HL-60 (cell line): ENCODE measurements at regions not wholly inside any gene's neighbourhood (a gene's known extent, or its start where the extent isn't known, plus 50 kb on each side); places are given as distances from the start of the nearest gene placed in this dataset.

Experiments used
- DNase-seq, 2 experiments: peaks; one replicate each; pipeline ENCODE4 v3.0.0-alpha.2; 2010 to 2020; ENCODE audit warnings: low read depth in 1 of 2, low spot score in 1 of 2
- H3K27ac ChIP-seq: fragments of 250-450 bp; sonication (Bioruptor Pico); replicated peaks from 2 replicates; pipeline ENCODE4 v1.5.1; 2020; ENCODE audit warnings: mild to moderate bottlenecking, moderate library complexity
- H3K27me3 ChIP-seq: fragments of 250-450 bp; sonication (Bioruptor Pico); 2 replicates; pipeline ENCODE4 v1.5.1; 2021; ENCODE audit warnings: mild to moderate bottlenecking, moderate library complexity; ENCODE audit not compliant: insufficient read depth, poor library complexity, severe bottlenecking
- H3K4me3 ChIP-seq: replicated peaks from 2 replicates; pipeline ENCODE4 v1.5.1; 2011; ENCODE audit warnings: mild to moderate bottlenecking, control low read depth, low read length; ENCODE audit not compliant: insufficient read depth
- CTCF ChIP-seq: IDR thresholded peaks from one replicate; pipeline ENCODE4 v1.5.1; 2011; ENCODE audit warnings: low read length, control low read depth, inconsistent platforms; ENCODE audit not compliant: insufficient read depth
- GABPA ChIP-seq: IDR thresholded peaks from 2 replicates; pipeline ENCODE4 v1.6.1; 2012; ENCODE audit warnings: low read depth
- POLR2AphosphoS5 ChIP-seq: IDR thresholded peaks from 2 replicates; pipeline ENCODE4 v1.6.1; 2012; ENCODE audit warnings: low read depth
- SPI1 ChIP-seq: IDR thresholded peaks from 2 replicates; pipeline ENCODE4 v1.6.1; 2012; ENCODE audit warnings: low read depth, mild to moderate bottlenecking, borderline replicate concordance
- TF ChIP-seq, protein P1 (sequence below): IDR thresholded peaks from 2 replicates; pipeline ENCODE4 v1.6.1; 2012; ENCODE audit warnings: low read depth; ENCODE audit not compliant: insufficient replicate concordance

DNA sequence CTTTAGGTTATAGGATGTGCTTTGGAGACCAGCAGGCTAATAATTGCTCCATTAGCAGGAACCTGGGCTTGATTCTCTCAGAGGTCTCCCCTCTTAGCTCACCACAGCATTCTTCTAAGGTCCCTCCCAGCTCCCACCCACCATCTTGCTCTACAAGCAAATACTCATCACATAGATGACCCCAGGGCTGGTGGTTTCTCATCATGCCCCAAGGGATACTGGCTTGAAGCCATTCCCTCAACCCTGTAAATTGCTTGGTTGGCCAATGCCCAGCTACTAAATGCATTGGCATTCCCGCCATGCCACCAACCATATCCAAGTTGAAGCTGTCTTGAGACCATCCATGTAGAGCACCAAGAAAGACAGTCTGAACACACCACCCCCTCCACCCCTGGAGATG lies 130.2 kb upstream of the NCAM1 start:
- DNase-seq, result no peak
- H3K27ac ChIP-seq, result no peak overlapping the region
- H3K27me3 ChIP-seq, result peaks cover 3% of the 10 kb centered on the region
- TF ChIP-seq GABPA, result no peak
- TF ChIP-seq CTCF, result no peak
- TF ChIP-seq, protein P1, sequence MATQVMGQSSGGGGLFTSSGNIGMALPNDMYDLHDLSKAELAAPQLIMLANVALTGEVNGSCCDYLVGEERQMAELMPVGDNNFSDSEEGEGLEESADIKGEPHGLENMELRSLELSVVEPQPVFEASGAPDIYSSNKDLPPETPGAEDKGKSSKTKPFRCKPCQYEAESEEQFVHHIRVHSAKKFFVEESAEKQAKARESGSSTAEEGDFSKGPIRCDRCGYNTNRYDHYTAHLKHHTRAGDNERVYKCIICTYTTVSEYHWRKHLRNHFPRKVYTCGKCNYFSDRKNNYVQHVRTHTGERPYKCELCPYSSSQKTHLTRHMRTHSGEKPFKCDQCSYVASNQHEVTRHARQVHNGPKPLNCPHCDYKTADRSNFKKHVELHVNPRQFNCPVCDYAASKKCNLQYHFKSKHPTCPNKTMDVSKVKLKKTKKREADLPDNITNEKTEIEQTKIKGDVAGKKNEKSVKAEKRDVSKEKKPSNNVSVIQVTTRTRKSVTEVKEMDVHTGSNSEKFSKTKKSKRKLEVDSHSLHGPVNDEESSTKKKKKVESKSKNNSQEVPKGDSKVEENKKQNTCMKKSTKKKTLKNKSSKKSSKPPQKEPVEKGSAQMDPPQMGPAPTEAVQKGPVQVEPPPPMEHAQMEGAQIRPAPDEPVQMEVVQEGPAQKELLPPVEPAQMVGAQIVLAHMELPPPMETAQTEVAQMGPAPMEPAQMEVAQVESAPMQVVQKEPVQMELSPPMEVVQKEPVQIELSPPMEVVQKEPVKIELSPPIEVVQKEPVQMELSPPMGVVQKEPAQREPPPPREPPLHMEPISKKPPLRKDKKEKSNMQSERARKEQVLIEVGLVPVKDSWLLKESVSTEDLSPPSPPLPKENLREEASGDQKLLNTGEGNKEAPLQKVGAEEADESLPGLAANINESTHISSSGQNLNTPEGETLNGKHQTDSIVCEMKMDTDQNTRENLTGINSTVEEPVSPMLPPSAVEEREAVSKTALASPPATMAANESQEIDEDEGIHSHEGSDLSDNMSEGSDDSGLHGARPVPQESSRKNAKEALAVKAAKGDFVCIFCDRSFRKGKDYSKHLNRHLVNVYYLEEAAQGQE, result no peak
- TF ChIP-seq SPI1, result no peak
- TF ChIP-seq POLR2AphosphoS5, result no peak
- H3K4me3 ChIP-seq, result no peak overlapping the region

DNA sequence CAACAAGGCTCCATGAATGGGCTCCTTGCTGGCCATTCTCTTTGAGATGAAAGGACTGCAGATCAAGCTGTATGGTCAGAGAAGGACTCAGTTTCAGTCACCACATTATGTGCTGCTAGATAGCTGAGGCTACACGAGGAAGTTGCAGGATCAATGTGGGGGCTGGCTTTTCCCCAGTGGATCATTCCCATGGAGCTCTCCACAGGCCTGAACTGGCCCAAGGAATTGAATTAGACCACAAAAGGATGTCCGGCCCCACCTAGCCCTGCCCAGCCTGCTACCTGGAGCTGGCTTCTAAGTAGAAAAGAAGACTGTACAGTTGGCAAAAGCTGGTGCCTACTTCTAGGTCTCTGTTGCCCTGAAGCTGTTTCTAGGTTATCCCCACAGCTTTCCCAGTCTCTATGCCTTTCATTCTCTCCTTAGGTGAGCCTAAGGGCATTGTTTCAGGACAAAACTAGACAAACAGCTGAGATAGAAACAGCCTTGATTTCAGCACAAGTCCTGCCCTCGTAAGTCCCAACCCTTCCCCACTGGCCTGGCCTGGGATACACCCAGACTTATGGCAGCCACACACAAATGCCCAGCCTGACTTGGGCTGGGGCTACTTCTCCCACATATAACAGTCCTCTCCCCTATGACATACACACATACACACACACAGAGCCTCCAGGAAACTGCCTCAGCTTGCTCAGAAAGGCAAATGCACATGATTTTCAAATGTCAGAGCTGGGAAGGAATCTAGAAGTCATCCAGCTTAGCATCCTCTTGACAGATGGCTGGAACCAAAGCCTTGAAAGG lies 129.1 kb upstream of the NCAM1 start:
- TF ChIP-seq SPI1 (no peak), GABPA (no peak), CTCF (no peak)
- H3K27ac ChIP-seq, result no peak overlapping the region
- H3K27me3 ChIP-seq, result peaks cover 3% of the 10 kb centered on the region
- no peak for DNase-seq
- no peak overlapping the region for H3K4me3 ChIP-seq

DNA sequence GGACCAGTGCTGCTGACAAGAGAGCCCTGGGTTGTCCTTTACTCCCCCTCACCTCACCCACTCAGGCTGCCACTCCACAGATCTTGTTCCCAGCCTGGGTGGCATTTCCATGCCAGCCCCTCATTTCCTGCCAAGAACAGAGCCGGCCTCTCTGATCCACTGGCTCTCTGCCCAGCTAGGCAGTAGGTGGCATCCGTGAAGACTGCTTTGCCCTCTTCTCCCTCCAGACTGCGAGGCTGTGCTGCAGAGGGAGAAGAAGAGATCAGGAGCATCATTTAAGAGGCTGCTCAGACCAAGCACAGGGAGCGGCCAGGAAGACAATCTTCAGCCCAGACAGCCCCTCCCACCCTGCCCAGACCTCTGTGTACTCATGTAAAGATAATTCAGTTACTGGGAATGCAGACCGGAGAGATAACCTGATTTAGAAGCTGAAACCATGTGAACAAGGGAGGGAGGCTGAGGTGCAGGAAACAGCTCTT lies 126.9 kb upstream of the NCAM1 start:
- TF ChIP-seq, protein P1, result no peak
- TF ChIP-seq POLR2AphosphoS5 (no peak), CTCF (no peak)
- Histone ChIP-seq H3K4me3 (no peak overlapping the region), H3K27me3 (peaks cover 3% of the 10 kb centered on the region), H3K27ac (no peak overlapping the region)
- DNase-seq, result no peak

GRCh38 chr11:112835591-112836255 lies 125.5 kb upstream of the NCAM1 start:
- DNase-seq, result no peak
- H3K27me3 ChIP-seq, result peaks cover 3% of the 10 kb centered on the region
- H3K27ac ChIP-seq, result no peak overlapping the region
- no peak overlapping the region for H3K4me3 ChIP-seq
- TF ChIP-seq CTCF (no peak), POLR2AphosphoS5 (no peak), GABPA (no peak), SPI1 (no peak)
- TF ChIP-seq, protein P1, result no peak
